ENCODE measurements at regions not wholly inside any gene's neighbourhood (a gene's known extent, or its start where the extent isn't known, plus 50 kb on each side); places are given as distances from the start of the nearest gene placed in this dataset.

DNA sequence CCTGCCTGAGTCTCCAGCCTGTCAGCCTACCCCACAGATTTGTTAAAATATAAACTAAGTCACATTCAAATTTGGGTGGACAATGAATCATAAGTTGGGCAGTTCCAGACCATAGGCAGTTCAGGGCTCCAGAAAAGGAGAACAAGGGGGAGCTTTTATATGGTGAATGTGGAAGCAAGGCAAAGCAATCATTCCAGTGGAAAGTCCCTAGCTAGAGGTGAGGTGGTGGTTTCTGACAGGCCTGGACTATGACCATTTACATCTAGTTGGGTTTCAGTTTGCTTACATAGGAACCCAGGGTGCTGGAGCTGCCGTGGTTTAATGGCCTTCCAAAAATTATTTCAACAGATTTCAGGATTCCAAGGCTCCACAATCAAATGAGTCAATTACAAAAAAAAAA lies 207.3 kb downstream of the AEBP2 start:
- TF ChIP-seq, protein P1, sequence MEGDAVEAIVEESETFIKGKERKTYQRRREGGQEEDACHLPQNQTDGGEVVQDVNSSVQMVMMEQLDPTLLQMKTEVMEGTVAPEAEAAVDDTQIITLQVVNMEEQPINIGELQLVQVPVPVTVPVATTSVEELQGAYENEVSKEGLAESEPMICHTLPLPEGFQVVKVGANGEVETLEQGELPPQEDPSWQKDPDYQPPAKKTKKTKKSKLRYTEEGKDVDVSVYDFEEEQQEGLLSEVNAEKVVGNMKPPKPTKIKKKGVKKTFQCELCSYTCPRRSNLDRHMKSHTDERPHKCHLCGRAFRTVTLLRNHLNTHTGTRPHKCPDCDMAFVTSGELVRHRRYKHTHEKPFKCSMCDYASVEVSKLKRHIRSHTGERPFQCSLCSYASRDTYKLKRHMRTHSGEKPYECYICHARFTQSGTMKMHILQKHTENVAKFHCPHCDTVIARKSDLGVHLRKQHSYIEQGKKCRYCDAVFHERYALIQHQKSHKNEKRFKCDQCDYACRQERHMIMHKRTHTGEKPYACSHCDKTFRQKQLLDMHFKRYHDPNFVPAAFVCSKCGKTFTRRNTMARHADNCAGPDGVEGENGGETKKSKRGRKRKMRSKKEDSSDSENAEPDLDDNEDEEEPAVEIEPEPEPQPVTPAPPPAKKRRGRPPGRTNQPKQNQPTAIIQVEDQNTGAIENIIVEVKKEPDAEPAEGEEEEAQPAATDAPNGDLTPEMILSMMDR (IDR thresholded peaks at IDR 0.05): no peak
- H3K9me3 Mint-ChIP-seq: no peaks in the 10 kb centered on the region
- Histone ChIP-seq H3K4me1 (ENCODE audit: insufficient read depth, low read length) (no peaks in the 10 kb centered on the region), H3K27ac (ENCODE audit: low read depth in 1 of 2, low read length in 2 of 2) (no peak overlapping the region), H3K36me3 (ENCODE audit: insufficient read depth, low read length) (no peaks in the 10 kb centered on the region), H3K27me3 (ENCODE audit: control insufficient read depth in 1 of 2, insufficient read depth in 2 of 2, low read length in 2 of 2) (no peaks in the 10 kb centered on the region), H3K9me3 (ENCODE audit: control insufficient read depth in 1 of 2, insufficient read depth in 1 of 2, low read length in 2 of 2) (no peaks in the 10 kb centered on the region), H3K4me3 (ENCODE audit: low read length) (no peak overlapping the region)
- no peak overlapping the region for H3K4me3 Mint-ChIP-seq
- intact Hi-C loops (cut with DNase I, micrococcal nuclease): no loop called here
- no peak overlapping the region for H3K27ac Mint-ChIP-seq
- H3K4me1 Mint-ChIP-seq (ENCODE audit: low read depth): no peaks in the 10 kb centered on the region
- no peak for ATAC-seq (ENCODE audit: poor library complexity)
- ChIA-PET CTCF (interaction anchor here (0.6 kb wide), 1 partner anchor 1222 kb away, joined by 4 read pairs; no protein-coding TSS in a partner anchor), POLR2A (no interaction called here)
- no peak for DNase-seq
- no peaks in the 10 kb centered on the region for H3K27me3 Mint-ChIP-seq
- H3K36me3 Mint-ChIP-seq (ENCODE audit: low read depth): no peaks in the 10 kb centered on the region

DNA sequence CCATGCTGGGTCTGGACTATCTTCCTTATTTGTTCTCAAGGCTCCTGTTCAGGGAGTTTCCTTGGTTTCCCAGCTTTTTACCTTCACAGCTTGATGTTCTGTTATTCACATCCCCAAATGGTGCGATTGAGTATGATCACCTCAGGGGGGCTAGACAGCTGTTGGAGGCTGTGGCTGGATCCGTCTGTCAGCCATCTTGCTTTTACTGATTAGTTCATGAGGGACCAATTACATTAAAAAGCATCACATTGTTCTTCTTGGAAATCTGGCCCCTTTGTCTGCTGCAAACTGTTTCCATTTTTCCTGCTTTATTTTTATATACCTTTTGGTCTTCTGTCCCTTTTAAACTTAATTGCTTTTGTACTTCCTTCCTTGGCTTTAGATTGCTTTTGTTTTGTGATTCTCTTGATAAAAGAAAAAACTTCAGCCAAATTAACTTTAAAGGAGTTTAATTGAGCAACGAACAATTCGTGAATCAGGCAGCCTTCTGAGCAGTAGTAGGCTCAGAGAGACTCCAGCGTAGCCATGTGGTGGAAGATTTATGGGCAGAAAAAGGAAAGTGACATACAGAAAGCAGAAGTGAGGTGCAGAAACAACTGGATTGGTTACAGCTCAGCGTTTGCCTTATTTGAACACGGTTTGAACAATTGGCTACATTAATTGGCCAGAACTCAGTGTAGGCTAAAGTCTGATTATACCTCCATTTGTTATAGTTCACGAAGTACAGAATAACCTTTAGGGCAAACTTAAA lies 208.7 kb downstream of the AEBP2 start:
- Mint-ChIP-seq H3K4me3 (no peak overlapping the region), H3K9me3 (no peaks in the 10 kb centered on the region), H3K27me3 (no peaks in the 10 kb centered on the region), H3K4me1 (ENCODE audit: low read depth) (no peaks in the 10 kb centered on the region), H3K27ac (no peak overlapping the region), H3K36me3 (ENCODE audit: low read depth) (no peaks in the 10 kb centered on the region)
- ChIA-PET POLR2A (no interaction called here), CTCF (no interaction called here)
- H3K36me3 ChIP-seq (ENCODE audit: insufficient read depth, low read length): no peaks in the 10 kb centered on the region
- no peaks in the 10 kb centered on the region for H3K4me1 ChIP-seq (ENCODE audit: insufficient read depth, low read length)
- H3K27ac ChIP-seq (ENCODE audit: low read depth in 1 of 2, low read length in 2 of 2): no peak overlapping the region
- ATAC-seq (ENCODE audit: poor library complexity) (no peak), DNase-seq (no peak)
- H3K4me3 ChIP-seq (ENCODE audit: low read length): no peak overlapping the region
- no peaks in the 10 kb centered on the region for H3K9me3 ChIP-seq (ENCODE audit: control insufficient read depth in 1 of 2, insufficient read depth in 1 of 2, low read length in 2 of 2)
- H3K27me3 ChIP-seq (ENCODE audit: control insufficient read depth in 1 of 2, insufficient read depth in 2 of 2, low read length in 2 of 2): no peaks in the 10 kb centered on the region
- TF ChIP-seq, protein P1 (IDR thresholded peaks at IDR 0.05): no peak
- intact Hi-C loops (cut with DNase I, micrococcal nuclease): no loop called here

DNA sequence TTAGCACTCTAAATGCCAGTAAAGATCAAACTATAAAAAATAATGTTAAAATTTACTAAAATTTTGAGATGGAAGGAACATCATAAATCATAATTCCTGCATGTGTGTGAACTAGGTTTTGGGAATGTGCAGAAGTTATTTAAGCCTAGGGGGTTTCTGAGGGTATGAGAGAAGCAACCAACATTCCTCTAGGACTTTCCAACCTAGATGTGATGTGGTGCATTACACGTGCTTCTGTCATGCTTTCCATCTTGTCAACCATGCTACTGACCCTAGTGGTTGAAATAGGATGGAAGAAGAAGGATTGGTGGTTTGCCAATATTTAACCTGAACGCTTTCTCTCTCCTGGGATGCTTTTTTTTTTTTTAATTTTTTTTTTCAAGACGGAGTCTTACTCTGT lies 209.3 kb downstream of the AEBP2 start:
- TF ChIP-seq, protein P1 (IDR thresholded peaks at IDR 0.05): no peak
- no peak overlapping the region for H3K27ac Mint-ChIP-seq
- Histone ChIP-seq H3K27me3 (ENCODE audit: control insufficient read depth in 1 of 2, insufficient read depth in 2 of 2, low read length in 2 of 2) (no peaks in the 10 kb centered on the region), H3K4me3 (ENCODE audit: low read length) (no peak overlapping the region), H3K36me3 (ENCODE audit: insufficient read depth, low read length) (no peaks in the 10 kb centered on the region), H3K9me3 (ENCODE audit: control insufficient read depth in 1 of 2, insufficient read depth in 1 of 2, low read length in 2 of 2) (no peaks in the 10 kb centered on the region), H3K4me1 (ENCODE audit: insufficient read depth, low read length) (no peaks in the 10 kb centered on the region), H3K27ac (ENCODE audit: low read depth in 1 of 2, low read length in 2 of 2) (no peak overlapping the region)
- H3K9me3 Mint-ChIP-seq: no peaks in the 10 kb centered on the region
- DNase-seq (no peak), ATAC-seq (ENCODE audit: poor library complexity) (no peak)
- no peaks in the 10 kb centered on the region for H3K27me3 Mint-ChIP-seq
- ChIA-PET POLR2A (no interaction called here), CTCF (no interaction called here)
- no peaks in the 10 kb centered on the region for H3K4me1 Mint-ChIP-seq (ENCODE audit: low read depth)
- no peaks in the 10 kb centered on the region for H3K36me3 Mint-ChIP-seq (ENCODE audit: low read depth)
- intact Hi-C loops (cut with DNase I, micrococcal nuclease): no loop called here
- no peak overlapping the region for H3K4me3 Mint-ChIP-seq

Data from CD4-positive, alpha-beta T cell (primary cell).